A204.1 (cell line): ENCODE measurements at regions not wholly inside any gene's neighbourhood (a gene's known extent, or its start where the extent isn't known, plus 50 kb on each side); places are given as distances from the start of the nearest gene placed in this dataset.

Source experiments
- FAIRE-seq: peaks from 2 replicates; lab custom pipeline; 2012; peaks lifted over from hg19 to GRCh38; lab: Jason Lieb, UNC

- peak; percentile 94 for FAIRE-seq
Measured at GRCh38 chr15:66832664-66833063, 130.6 kb downstream of the SMAD6 start.

- no peak for FAIRE-seq
Measured at GRCh38 chr15:66833371-66833770, 131.3 kb downstream of the SMAD6 start.

DNA sequence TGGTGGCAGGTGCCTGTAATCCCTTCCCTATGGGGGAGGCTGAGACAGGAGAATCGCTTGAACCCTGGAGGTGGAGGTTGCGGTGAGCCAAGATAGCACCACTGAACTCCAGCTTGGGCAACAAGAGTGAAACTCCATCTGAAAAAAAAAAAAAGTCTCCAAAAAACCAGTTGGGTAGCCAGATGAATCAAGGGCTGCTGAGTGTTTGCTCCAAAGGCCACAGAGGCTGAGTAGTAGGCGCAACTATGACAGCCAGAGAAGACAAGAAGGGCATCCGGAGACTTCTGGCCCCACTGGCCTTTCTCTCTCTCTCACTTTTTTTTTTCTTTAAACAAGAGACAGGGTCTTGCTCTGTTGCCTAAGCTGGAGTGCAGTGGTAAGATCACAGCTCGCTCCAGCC lies 131.8 kb downstream of the SMAD6 start:
- FAIRE-seq: no peak

- no peak for FAIRE-seq
Measured at GRCh38 chr15:66834881-66835878, 133.1 kb downstream of the SMAD6 start.

- FAIRE-seq: no peak
Measured at GRCh38 chr15:66836231-66837030, 134.4 kb downstream of the SMAD6 start.

- no peak for FAIRE-seq
Measured at GRCh38 chr15:66838202-66838601, 136.2 kb downstream of the SMAD6 start.

GRCh38 chr15:66838671-66839239 lies 136.7 kb downstream of the SMAD6 start:
- peak; percentile 97 for FAIRE-seq

- FAIRE-seq: no peak
Measured at GRCh38 chr15:66839506-66840112, 137.6 kb downstream of the SMAD6 start.

DNA sequence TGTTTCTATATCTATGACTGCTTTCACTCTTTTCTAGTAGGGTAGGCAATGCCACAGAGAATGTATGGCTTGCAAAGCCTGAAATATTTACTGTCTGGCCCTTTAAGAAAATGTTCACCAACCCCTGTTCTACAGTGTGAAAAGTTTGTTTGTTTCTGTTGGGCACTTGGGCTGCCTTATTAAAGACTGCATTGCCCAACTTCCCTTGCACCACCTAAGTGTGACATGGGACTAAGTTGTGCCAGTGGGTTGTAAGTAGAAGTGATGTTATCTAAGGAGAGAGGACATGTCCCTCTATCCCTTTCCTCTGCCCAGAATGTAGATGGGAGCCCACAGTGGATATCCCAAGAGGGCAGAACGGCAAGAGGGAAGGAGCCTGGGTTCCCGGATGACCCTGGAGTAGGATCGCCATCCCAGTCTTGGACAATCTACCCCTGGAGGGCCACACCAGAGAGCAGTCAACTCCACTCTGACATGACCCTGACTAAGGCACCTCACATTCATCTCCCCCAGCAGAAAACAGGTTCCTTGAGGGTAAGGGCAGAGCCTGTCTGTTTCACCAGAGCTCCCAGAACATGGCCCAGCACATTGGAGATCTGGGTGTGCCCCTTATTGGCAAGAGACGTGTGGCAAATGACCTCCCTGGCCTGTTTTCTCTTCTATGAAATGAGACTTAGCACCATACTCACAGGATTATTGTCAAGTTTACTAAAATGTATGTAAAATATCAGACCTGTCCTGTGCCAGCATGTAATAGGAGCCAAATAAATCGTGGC lies 138.8 kb downstream of the SMAD6 start:
- no peak for FAIRE-seq

GRCh38 chr15:66841953-66842681 lies 140.1 kb downstream of the SMAD6 start:
- FAIRE-seq: no peak

DNA sequence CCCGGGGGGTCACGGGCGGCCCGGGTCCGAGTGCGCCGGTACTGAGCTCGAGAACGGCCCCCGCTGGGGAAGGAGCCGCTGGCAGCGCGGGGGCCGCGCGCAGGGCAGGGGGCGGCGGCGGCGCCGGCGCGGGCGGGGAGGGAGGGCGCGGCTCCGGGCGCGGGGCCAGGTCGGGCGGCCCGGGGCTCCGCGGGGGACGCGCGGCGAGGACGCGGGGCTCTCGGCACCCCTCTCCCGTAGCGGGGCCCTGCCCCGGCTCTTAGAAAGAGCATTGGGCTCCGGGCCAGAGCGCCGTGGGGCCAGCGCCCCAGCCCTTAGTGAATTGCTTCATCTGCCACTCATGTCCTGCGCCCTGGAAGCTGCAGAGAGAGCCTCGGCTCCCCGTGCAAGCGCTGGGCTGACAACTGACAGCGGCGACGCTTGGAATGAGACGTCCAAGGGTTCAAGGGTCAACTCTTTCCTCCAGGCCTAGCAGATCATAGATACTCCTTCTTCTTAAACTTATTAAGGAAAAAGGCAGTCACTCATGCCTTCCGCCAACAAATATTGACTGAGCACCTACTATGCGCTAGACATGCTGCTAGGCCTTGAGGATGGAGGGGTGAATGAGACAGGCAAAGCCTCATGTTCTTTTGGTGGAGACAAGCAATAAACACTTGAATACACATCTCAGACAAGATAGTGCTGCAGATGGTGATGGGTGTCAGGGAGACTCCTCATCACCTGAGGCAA lies 140.8 kb downstream of the SMAD6 start:
- no peak for FAIRE-seq

GRCh38 chr15:66843581-66843980 lies 141.5 kb downstream of the SMAD6 start:
- FAIRE-seq: no peak

GRCh38 chr15:66844041-66844746 lies 142.2 kb downstream of the SMAD6 start:
- FAIRE-seq: no peak

DNA sequence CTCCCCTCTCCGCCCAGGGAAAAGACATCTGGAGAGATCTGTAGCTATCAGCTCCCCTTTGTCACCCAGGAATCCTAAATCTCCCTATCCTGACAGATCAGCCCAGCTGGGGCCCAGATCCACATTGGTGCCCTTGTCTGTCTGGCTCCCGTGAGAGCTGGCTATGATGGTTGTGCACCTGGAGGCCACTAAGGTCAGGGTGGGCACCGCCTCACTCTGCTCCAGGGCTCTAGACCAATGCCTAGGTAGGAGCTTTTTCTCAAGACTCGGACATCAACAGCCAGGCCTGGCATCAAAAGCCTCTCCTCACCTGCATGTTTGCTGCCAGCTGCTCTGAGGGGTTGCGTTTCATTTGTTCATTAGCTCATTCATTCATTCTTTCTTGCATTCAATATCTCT lies 142.7 kb downstream of the SMAD6 start:
- FAIRE-seq: no peak

DNA sequence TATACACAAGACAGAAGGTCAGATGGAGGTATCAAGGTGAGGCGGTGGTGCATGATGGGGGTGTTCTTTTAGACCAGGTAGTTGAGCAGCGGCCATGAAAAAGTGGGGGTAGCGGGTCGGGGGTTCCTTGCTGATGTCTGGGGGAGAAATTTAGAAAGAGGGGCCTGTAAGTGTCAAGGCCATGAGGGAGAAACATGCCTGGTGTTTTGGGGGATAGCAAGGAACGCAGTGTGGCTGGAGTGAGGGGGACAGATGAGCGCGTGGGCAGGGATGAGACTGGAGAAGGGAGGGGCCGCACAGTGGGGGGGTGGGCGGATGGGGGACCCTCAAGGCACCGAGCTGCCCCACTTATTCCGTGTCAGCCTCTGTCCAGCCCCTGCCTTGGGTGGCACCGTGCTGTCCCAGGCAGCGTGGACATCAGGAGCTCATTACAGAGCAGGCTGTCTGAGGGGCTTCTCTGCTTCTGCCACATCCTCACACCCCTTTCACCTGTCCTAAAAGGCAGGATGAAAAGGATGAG lies 143.3 kb downstream of the SMAD6 start:
- FAIRE-seq: no peak

GRCh38 chr15:66846031-66846430 lies 144.0 kb downstream of the SMAD6 start:
- FAIRE-seq: no peak

DNA sequence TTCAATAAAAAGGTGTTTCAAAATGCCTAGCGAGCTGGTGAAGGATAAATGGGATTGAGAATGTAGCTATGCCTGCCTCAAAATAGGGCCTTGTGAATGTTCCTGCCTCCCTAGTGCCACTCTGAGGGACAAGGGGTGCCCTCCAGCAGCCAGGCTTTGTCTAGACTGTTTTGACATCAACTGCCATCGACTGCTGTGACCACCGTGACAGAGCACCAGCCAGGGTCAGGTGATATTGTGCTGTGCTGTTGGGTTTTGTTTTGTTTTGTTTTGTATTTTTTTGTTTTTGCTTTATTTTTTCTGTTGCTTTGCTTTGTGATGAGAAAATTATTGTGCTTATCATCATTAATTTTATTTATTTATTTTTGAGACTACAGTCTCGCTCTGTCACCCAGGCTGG lies 144.8 kb downstream of the SMAD6 start:
- no peak for FAIRE-seq

DNA sequence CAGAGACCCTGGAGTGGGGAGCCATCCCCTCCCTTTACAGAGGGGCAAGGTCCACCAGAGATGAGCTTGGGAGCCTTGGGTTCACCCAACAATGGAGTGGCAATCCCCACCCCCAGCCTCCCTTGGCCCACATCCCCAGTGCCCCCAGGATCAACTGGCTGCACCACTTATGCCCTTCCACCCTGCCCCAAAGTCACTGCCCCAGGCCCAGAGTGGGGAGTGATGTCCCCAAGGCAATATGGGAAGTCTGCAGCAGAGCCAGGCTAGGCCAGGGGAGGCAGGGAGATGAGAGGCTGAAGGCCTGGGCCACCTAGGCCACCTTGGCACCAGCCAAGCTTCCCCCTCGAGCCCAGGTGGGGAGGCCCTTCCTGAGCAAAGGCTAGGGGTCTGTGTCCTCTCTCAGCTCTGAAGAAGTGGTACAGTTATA lies 145.5 kb downstream of the SMAD6 start:
- FAIRE-seq: no peak

- FAIRE-seq: no peak
Measured at GRCh38 chr15:66848116-66848515, 146.1 kb downstream of the SMAD6 start.
